HG02763 (cell line): ENCODE measurements at regions not wholly inside any gene's neighbourhood (a gene's known extent, or its start where the extent isn't known, plus 50 kb on each side); places are given as distances from the start of the nearest gene placed in this dataset.

Experiments
- ATAC-seq: cut with Tn5 transposase; IDR thresholded peaks from one replicate; pipeline ENCODE4 v1.9.1; 2021; ENCODE audit warnings: mild to moderate bottlenecking, moderate library complexity; ENCODE audit not compliant: unreplicated experiment

DNA sequence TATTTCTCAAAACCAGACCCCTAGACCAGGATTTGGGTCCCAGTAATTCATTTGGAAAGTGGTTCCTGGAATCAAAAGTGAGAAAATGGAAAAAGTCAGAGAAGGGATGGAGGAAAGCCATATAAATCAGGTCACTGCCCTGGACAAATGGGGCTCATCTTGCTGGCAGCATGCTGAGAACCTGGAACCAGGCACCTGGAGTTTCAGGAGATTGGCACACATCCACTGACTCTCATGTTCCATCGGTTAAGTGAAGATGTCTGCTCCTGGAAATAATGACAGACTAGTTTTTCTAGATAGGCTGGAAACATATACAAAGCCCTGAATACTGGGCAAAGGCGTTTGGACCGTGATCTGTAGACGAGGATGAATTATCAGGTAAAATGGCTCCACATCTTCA, 163.6 kb upstream of the HS3ST1 start:
- ATAC-seq = no peak

DNA sequence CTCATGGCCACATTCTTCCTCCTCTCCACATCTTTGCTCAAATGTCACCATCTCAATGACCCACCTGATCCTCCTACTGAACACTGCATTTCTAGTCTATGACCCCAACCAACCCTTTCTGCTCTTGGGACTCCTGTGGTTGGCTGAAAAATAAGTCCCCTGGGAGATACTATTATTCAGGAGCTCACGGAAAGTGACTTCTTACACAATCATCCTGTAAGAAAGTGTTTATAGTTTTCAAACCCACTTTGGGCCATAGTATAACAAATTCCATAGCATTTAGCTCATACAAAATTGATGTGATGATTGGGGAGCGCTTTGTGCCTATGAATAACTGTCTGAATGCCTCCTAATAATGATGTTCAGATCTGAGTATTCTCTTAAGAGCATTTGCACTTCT, 161.4 kb upstream of the HS3ST1 start:
- ATAC-seq = no peak

DNA sequence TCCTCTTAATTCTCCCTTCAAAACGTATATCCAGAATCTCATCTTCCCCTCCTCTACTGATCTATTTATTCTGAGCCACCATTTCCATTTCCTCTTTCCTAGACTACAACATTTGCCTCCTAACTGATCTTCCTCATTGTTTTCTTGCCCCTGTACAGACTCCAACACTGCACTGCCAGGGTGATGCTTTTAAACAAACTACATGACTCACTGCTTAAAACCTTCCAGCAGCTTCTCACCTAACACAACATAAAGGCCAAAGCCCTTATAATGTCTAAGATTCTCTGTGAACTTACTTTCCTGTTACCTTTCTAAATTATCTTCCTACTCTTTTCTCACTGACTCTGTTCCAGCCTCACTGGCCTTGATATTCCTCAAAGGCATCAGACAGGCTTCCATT, 161.0 kb upstream of the HS3ST1 start:
- no peak for ATAC-seq

DNA sequence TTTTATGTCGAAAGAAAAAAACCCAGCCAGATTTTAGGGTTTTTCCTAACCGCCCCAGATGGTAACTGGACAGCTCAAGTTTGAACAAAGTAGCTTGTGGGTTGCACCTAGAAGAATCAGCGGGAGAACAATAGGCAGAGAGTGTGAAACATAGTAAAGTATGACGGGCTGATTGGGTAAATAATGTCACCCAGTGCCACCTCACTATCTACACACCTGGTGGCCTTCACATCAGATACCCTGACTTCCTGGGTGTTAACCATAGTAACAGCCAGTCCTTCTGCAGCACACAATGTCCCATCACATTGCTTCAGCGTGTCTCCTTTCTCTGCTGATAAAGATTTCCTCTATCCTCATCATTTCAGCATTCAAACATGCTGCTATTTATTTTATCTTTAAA, 159.1 kb upstream of the HS3ST1 start:
- no peak for ATAC-seq

DNA sequence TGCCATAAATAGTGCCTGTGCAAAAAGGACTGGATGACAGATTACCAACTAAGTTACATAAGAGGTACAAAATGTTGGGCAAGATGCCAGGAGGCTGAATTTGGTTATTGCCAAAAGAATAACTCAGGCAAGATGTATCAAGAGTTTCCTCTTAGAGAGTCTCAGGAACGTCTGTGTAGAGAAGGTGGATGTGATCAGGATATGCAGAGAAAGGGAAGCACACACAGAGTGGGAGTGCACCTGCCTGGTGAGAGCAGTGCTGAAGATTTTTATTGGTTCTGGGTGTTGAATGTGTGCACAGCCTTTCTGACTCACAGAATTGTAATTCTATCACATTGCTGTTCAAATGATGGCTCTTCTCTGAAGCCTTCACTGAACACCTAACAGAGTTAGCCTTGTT, 156.8 kb upstream of the HS3ST1 start:
- ATAC-seq = no peak

DNA sequence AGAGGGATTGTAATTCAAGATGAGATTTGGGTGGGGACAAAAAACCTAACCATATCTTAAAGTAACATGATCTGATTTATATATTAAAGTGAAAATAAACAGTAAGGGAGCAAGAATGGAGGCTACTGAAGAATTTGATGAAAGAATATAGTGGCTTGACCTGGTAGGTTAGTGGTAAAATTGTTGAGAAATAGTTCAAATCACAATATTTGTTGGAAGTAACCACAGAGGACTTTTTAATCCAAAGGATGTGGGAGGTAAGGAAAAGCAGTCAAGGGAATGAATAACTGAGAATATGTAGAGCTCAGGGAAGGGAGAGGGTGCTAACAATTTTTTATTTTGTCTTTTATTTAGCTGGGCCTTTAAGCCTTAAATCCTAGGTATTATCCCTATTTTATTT, 139.8 kb upstream of the HS3ST1 start:
- ATAC-seq = no peak

DNA sequence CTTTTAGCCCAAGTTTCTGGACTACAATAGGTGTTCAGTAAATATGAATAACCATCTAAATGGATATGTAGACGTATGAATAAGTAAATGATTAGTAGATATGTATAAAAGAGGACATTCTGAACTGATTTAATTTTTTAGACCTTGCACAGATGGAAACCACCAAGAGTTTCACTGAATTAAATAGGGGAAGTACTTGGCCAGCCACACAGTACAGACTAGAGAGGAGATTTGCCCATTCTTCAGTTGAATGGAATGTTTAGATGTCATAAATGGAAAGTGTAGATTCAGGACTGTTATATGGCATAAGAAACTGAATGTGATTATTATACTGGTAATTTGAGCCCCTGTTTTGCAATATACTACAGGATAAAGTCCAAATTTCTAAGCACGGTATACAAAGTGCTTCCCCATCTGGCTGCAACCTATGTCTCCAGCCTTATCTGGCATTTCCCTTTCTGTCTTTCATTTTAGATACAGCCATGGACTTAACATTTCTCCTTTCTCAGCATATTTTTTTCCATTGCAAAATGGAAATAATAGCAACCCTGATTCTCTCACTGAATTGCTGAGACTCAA, 137.8 kb upstream of the HS3ST1 start:
- peak; percentile 77 for ATAC-seq

DNA sequence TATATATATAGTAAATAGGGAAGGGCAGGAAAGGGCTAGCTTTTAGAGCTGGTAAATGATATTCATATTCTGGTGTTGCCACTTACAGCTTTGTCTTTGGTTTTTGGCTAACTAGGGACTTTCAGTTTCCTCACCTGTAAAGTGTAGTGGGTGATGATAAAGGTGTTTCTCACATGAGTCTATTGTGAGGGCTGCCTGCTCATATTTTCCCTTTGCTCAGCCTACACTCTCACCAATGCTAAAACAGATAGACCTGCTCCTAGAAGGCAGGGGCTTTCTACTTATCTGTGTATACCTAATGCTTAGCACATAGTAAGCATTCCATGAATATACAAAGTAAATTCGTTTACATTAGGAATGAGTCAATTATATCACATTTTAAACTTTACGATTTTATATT, 137.2 kb upstream of the HS3ST1 start:
- no peak for ATAC-seq

DNA sequence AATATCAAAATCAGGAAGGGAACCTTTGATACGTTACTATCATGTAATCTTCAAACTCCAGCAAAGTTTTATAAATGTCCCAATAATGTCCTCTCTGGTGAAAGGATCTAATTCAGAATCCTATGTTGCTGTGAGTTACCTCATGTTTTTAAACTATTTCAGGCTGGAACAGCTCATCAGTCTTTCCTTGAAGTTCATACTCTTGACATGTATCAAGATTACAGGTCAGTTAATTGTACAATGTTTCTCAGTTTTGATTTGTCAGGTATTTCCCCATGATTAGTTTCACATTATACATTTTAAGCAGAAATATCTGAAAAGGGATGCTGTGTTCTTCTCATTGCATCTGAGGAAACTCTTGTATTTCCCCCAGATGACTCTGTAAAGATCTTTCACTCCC, 136.5 kb upstream of the HS3ST1 start:
- no peak for ATAC-seq

DNA sequence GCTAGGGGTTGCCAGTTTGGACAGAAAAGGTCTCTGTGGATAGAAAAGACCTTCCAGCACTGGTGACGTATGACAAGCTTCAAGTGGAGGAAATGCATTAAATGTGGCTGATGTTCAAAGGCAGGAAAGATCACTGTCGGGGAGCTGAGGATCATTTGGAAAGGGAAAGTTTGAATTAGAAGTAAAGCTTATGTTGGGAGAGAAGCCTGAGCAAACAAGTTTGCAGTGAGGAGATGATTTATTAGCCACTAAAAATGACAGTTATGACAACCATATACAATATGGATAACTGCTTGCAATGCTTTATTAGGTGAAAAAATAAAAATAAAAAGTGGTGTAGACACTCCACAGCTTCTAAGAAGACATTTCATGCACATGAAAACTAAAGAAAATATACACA, 135.3 kb upstream of the HS3ST1 start:
- ATAC-seq = no peak

DNA sequence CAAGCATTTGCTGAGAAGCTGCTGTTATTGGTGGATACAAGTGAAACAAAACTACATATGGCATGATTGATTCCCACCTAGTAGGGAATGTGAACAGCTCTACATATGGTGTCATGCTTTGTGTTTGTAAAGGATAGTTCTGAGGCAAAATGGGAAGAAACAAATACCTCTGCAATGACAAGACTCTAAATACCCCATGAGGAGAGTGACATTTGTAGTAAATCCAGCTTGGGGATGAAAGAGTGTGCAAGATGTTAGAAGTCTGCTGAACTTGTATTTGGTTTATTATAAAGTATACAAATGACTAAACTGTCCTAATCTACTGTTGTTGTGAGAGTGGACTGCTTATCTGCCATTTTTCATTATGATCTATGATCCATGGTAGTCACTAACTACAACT, 120.8 kb upstream of the HS3ST1 start:
- no peak for ATAC-seq

DNA sequence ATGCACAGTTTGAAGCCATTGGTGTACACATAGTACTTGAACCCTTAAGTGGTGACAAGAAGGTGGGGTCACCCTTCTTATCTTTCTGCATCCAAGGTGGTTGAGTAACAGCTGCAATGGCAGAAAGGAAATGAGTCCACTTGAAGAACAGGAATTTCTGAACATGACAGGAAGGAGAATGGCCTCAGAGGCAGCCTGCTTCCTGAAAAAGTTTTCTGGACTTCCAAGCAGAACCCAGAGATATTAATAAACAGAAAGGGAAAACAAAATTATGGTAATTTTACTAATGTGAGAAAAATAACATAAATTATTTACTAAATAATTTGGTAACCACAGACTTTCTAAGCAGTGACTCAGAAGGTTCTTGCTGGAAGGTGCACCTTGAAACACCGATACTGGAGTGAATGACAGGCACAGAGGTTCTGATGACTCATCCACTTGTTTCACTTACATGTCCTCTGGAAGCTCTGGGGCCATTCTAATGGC, 119.9 kb upstream of the HS3ST1 start:
- ATAC-seq = peak; percentile 88

DNA sequence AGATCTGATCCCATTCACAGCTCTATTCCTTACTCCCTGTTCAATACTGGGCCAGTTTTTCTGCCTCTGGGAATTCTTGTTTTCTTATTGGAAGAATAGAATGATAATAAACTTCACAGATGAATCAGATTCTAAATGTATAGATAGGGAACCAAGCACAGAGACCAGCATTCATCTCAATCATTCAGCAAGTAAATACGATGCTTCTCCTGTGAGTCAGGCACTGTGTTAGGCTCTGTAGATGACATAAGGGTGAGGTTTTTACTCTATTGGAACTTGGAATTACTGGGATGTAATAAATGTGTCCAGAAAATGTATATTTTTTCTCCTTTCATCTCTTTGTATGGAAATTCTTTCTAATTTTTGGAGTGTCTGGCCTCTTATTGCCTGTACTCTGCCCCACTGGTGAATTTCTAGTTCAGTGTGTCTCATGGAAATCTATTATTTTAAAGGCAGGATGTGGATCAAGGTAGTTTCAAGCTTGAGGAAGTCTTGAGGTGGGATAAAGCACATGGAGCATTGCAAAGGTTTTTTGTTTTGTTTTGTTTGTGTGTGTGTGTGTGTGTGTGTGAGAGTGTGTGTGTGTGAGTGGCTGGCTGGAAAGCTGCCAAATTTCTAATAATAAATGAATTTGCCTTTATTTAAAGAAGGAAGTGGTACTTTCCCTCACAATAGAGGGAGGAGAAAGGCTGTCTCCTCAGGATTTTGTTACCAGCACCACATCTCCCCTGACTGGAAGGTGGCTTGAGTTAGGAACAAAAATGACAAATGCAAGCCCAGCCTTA, 117.9 kb upstream of the HS3ST1 start:
- ATAC-seq = no peak

DNA sequence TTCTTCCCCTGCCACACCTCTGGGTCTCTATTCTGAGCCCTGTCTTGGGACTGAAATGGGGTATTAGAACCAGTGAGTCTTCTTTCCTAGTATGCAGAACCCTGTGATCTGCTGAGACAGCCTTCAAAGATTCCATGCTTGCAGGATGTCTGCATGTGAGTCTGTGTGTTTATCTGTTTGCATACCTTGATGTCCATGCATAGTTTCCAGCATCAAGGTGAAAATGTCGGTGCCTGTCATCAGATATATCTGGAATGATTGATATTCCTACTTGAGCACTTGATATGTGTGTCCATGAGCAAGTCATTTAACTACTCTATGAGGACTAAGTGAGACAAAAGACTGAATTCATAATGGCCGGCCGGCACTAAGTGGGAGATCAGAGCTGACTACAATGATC, 117.0 kb upstream of the HS3ST1 start:
- ATAC-seq = no peak

DNA sequence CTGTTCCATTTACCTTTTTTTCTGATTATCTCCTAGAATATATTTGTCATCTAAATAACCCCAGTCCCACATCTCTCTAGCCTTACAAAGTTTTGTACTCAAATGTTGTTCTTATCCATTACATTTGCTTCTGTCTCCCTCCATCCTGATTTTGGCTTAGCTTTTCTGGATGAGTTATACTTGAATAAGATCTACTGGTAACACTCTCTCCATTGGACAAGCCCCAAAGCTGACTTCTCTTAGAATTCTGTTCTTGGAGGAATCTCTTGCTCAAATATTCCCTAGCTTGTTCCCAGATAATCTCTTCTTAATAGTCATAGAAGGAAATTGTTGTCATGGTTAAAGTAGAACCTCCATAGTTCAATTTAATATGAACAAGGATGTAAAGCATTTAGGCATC, 115.5 kb upstream of the HS3ST1 start:
- ATAC-seq = no peak

DNA sequence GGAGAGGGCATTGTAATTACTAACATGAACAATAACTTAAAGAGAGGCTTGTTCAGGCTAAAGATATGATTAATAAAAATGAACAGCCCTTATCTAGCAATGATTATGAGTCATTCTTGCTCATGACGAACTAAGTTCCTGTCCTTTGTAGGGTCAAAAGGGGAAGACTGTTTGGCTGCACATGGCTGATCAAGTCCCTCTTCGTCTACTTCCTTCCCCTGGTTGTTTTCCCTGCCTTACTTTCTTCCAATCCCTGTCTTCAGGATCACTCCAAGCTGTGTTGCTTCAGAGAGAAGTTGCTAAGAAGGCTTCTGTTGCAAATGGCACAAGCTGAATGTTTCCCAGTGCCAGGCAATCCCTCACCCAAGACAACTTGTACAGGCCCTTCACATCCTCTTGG, 115.0 kb upstream of the HS3ST1 start:
- ATAC-seq = no peak

DNA sequence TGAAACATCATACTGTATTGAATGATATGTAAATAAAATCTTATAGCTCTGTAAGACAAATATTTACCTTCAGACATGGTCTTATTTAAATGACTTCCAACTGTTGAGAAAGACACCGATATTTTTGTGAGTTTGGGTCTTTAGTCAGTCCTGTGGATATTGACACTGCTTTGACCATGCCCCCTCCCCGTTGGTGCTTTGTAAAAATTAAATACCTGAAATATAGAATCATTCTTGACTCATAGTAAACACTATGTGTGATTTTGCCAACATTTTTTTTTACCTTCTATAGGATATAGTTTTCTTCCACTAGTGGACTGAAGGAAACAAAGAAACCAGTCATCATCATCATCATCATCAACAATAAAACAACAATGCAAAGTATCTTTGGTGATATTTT, 114.3 kb upstream of the HS3ST1 start:
- ATAC-seq = no peak

DNA sequence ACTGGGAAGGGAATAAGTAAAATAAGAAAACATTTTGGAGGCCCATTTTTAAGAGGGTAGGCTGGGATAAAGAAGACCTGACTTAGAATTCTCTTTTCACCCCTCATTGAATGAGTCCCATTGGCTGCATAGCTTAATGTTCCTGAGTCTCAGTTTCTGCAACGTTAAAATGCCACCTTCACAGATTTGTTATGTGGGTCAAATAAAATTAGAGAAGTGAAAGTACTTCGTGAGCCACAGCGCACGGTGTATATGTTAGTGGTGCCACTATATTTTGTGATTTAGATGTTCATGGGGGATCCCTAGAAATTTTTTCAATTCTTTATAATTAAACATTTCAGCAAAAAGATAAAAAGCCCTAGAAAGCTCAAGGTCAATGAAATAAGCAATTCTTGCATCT, 109.2 kb upstream of the HS3ST1 start:
- ATAC-seq = no peak

DNA sequence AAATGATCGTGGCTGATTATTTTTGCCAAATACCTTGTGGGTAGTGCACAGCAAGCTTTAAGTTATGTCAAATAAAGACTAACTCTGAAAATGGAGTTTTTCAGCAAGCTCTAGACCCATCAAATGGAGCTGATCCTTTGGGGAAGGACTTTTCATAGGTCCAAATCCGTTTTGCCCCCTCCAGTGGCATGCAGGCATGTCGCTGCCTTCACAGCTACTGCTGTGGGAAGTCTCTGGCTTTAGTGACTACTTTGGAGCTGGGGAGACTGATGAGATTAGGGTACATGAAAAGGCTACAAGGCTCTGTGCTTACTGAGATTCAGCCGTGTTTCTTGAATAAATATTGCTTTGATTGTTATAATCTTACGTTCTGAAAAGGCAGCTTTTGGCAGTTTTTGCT, 106.6 kb upstream of the HS3ST1 start:
- no peak for ATAC-seq

DNA sequence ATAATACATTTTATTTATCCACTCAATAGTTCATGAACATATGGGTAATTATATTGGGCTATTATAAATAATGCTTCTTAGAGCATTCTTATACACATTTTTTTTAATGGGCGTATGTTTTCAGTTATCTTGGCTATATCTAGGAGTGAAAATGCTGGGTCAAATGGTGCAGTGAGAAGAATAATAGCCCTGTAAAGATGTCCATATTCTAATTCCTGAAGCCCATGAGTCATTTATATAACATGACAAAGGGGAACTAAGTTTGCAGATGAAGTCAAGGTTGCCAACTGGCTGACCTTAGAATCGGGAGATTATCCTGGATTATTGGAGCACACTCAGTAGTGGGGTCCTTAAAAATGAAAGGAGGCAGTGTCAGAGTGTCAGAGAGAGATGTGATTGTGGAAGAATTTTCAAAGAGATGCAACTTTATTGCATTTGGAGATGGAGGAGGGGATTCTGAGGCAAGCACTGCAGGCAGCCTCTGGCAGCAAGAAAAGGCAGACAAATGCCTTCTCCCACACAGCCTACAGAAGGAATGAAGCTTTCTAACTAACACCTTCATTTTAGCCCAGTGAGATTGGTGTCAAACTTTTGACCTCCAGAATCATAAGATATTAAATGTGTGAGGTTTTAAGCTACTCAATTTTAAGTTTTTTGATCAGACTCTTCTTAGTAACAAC, 106.1 kb upstream of the HS3ST1 start:
- ATAC-seq = no peak

DNA sequence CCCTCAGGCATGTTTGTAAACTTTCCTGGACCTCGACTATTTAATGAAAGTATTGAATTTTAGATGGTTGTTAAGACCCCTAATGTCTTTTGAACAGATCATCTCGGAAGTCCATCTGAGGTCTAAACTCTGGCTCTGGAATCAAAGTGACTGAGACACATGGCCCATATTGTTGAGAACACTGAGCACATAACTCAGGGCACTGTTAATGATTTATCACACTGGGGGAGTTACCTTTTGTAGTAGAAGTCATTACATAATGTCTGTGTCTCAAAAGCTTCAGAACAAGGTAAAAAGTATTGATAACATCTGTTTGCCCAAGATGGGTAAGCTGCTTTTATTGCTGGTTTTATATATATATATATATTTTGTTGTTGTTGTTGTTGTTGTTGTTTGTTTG, 103.4 kb upstream of the HS3ST1 start:
- no peak for ATAC-seq

DNA sequence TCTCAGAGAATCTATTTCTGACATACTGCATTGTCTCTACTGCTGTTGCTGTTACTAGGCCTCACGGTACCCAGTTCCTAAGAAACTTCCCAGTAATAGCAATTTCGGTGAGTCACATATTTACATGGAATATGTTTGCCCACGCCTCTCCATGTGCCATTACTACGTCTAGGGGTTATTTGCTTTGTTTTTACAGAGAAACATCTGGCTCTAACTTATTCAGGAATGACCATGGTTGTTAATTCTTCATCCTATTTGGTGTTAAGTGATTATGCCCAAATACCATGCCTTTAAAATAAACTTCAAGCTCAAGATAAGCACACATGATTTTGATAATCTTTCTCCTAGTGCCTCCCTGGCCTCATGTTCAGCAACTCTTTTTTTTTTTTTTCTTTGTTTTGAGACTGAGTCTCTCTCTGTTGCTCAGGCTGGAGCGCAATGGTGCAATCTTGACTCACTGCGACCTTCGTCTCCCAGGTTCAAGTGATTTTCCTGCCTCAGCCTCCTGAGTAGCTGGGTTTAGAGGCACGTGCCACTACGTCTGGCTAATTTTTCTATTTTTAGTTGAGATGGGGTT, 101.0 kb upstream of the HS3ST1 start:
- no peak for ATAC-seq
